NT2/D1 (cell line): ENCODE measurements at regions not wholly inside any gene's neighbourhood (a gene's known extent, or its start where the extent isn't known, plus 50 kb on each side); places are given as distances from the start of the nearest gene placed in this dataset.

Experiments used
- SUZ12 ChIP-seq: IDR thresholded peaks from 2 replicates; pipeline ENCODE4 v1.6.1; 2011; ENCODE audit not compliant: insufficient read length, insufficient read depth; ENCODE audit errors: extremely low read depth
- YY1 ChIP-seq: IDR thresholded peaks from 2 replicates; pipeline ENCODE4 v1.6.1; 2011; ENCODE audit not compliant: insufficient read length, insufficient read depth
- ZNF274 ChIP-seq: IDR thresholded peaks from 2 replicates; pipeline ENCODE4 v1.6.1; 2011; ENCODE audit warnings: mild to moderate bottlenecking, low read depth, low read length

DNA sequence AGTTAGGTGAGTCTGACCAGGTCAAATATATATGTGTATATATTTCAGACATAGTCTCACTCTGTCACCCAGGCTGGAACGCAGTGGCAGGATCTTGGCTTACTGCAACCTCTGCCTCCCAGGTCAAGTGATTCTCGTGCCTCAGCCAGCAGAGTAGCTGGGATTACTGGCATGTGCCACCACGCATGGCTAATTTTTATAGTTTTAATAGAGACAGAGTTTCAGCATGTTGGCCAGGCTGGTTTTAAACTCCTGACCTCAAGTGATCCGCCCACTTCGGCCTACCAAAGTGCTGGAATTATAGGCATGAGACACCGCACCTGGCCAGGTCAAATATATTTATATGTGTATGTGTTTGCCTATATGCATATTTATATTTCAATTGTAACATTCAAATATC lies 581.5 kb upstream of the B3GALT2 start:
- TF ChIP-seq SUZ12 (no peak), ZNF274 (no peak), YY1 (no peak)
